HL-60 (cell line): ENCODE measurements at regions not wholly inside any gene's neighbourhood (a gene's known extent, or its start where the extent isn't known, plus 50 kb on each side); places are given as distances from the start of the nearest gene placed in this dataset.
"Not testable (repeated sequence)": the region's sequence is repeated elsewhere in the genome, so short reads cannot be mapped to it uniquely, and the experiment has no call there.

Experiments
- DNase-seq, 2 experiments: peaks; one replicate each; pipeline ENCODE4 v3.0.0-alpha.2; 2010 to 2020; ENCODE audit warnings: low read depth in 1 of 2, low spot score in 1 of 2
- H3K27ac ChIP-seq: fragments of 250-450 bp; sonication (Bioruptor Pico); replicated peaks from 2 replicates; pipeline ENCODE4 v1.5.1; 2020; ENCODE audit warnings: mild to moderate bottlenecking, moderate library complexity
- H3K27me3 ChIP-seq: fragments of 250-450 bp; sonication (Bioruptor Pico); 2 replicates; pipeline ENCODE4 v1.5.1; 2021; ENCODE audit warnings: mild to moderate bottlenecking, moderate library complexity; ENCODE audit not compliant: insufficient read depth, poor library complexity, severe bottlenecking
- H3K4me3 ChIP-seq: replicated peaks from 2 replicates; pipeline ENCODE4 v1.5.1; 2011; ENCODE audit warnings: mild to moderate bottlenecking, control low read depth, low read length; ENCODE audit not compliant: insufficient read depth
- GABPA ChIP-seq: IDR thresholded peaks from 2 replicates; pipeline ENCODE4 v1.6.1; 2012; ENCODE audit warnings: low read depth
- POLR2AphosphoS5 ChIP-seq: IDR thresholded peaks from 2 replicates; pipeline ENCODE4 v1.6.1; 2012; ENCODE audit warnings: low read depth
- REST ChIP-seq: IDR thresholded peaks from 2 replicates; pipeline ENCODE4 v1.6.1; 2012; ENCODE audit warnings: low read depth; ENCODE audit not compliant: insufficient replicate concordance
- SPI1 ChIP-seq: IDR thresholded peaks from 2 replicates; pipeline ENCODE4 v1.6.1; 2012; ENCODE audit warnings: low read depth, mild to moderate bottlenecking, borderline replicate concordance
- TF ChIP-seq, protein P1 (sequence below): IDR thresholded peaks from one replicate; pipeline ENCODE4 v1.5.1; 2011; ENCODE audit warnings: low read length, control low read depth, inconsistent platforms; ENCODE audit not compliant: insufficient read depth

DNA sequence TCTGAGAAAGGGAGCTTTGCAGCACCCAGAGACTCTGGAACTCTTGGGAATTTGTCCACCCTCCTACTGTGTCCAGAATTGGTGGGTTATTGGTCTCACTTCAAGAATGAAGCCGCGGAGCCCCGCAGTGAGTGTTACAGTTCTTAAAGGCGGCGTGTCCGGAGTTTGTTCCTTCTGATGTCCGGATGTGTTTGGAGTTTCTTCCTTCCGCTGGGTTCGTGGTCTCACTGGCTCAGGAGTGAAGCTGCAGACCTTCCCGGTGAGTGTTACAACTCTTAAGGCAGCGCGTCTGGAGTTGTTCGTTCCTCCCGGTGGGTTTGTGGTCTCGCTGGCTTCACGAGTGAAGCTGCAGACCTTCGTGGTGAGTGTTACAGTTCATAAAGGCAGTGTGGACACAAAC is 824.7 kb downstream of the LRRTM4 start:
- DNase-seq, H3K27me3 ChIP-seq, H3K4me3 ChIP-seq, H3K27ac ChIP-seq: not testable (repeated sequence)

DNA sequence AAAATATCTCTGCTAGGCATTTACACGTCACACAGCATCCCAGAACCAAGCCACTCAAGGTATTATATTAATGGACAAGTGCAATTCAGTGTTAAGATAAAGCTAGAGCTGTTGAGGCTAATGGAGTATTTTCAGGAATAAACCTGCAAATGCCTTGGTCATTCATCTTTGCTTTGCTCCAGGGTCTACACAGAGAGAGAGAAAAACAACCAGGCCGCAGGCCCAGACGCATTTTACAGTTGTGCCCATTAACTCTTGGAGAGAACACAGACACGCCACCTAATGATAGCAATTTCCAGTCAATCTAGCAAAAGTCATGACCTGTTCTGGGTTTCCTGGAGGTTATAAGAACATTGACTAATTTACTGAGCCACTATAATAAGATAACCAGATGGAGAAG is 829.3 kb downstream of the LRRTM4 start:
- TF ChIP-seq POLR2AphosphoS5 (no peak), REST (no peak), SPI1 (no peak), GABPA (no peak)
- TF ChIP-seq, protein P1, sequence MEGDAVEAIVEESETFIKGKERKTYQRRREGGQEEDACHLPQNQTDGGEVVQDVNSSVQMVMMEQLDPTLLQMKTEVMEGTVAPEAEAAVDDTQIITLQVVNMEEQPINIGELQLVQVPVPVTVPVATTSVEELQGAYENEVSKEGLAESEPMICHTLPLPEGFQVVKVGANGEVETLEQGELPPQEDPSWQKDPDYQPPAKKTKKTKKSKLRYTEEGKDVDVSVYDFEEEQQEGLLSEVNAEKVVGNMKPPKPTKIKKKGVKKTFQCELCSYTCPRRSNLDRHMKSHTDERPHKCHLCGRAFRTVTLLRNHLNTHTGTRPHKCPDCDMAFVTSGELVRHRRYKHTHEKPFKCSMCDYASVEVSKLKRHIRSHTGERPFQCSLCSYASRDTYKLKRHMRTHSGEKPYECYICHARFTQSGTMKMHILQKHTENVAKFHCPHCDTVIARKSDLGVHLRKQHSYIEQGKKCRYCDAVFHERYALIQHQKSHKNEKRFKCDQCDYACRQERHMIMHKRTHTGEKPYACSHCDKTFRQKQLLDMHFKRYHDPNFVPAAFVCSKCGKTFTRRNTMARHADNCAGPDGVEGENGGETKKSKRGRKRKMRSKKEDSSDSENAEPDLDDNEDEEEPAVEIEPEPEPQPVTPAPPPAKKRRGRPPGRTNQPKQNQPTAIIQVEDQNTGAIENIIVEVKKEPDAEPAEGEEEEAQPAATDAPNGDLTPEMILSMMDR, result no peak
- H3K4me3 ChIP-seq, result no peak overlapping the region
- no peak overlapping the region for H3K27ac ChIP-seq
- DNase-seq, result no peak
- no peaks in the 10 kb centered on the region for H3K27me3 ChIP-seq

- Histone ChIP-seq H3K27me3 (no peaks in the 10 kb centered on the region), H3K4me3 (no peak overlapping the region), H3K27ac (no peak overlapping the region)
- DNase-seq, result no peak
- TF ChIP-seq, protein P1, result no peak
- TF ChIP-seq GABPA (no peak), POLR2AphosphoS5 (no peak), REST (no peak), SPI1 (no peak)
Measured at GRCh38 chr2:76688732-76689131, 833.4 kb downstream of the LRRTM4 start.

GRCh38 chr2:76687923-76688322 is 834.3 kb downstream of the LRRTM4 start:
- TF ChIP-seq, protein P1, result no peak
- TF ChIP-seq REST (no peak), POLR2AphosphoS5 (no peak), SPI1 (no peak), GABPA (no peak)
- no peaks in the 10 kb centered on the region for H3K27me3 ChIP-seq
- no peak for DNase-seq
- no peak overlapping the region for H3K27ac ChIP-seq
- H3K4me3 ChIP-seq, result no peak overlapping the region
